RPMI7951 (cell line): ENCODE measurements at regions not wholly inside any gene's neighbourhood (a gene's known extent, or its start where the extent isn't known, plus 50 kb on each side); places are given as distances from the start of the nearest gene placed in this dataset.

ENCODE experiments used
- DNase-seq: peaks from one replicate; pipeline ENCODE4 v3.0.0-alpha.2; 2012; ENCODE audit warnings: low read depth

GRCh38 chr4:19910861-19911525 lies 340.7 kb upstream of the SLIT2 start:
- DNase-seq = no peak

GRCh38 chr4:19905024-19905423 lies 346.7 kb upstream of the SLIT2 start:
- DNase-seq = no peak

GRCh38 chr4:19888587-19888986 lies 363.1 kb upstream of the SLIT2 start:
- no peak for DNase-seq

- no peak for DNase-seq
Measured at GRCh38 chr4:19883841-19884240, 367.9 kb upstream of the SLIT2 start.

- peak; percentile 10 for DNase-seq
Measured at GRCh38 chr4:19880206-19880605, 371.5 kb upstream of the SLIT2 start.

- DNase-seq = peak; percentile 18
Measured at GRCh38 chr4:19879330-19879729, 372.4 kb upstream of the SLIT2 start.

- DNase-seq = no peak
Measured at GRCh38 chr4:19857991-19858390, 393.7 kb upstream of the SLIT2 start.

- DNase-seq = peak; percentile 11
Measured at GRCh38 chr4:19857380-19857779, 394.3 kb upstream of the SLIT2 start.

GRCh38 chr4:19850909-19851308 lies 400.8 kb upstream of the SLIT2 start:
- DNase-seq = peak; percentile 90

GRCh38 chr4:19844446-19844845 lies 407.3 kb upstream of the SLIT2 start:
- DNase-seq = peak; percentile 59

- DNase-seq = no peak
Measured at GRCh38 chr4:19842471-19842870, 409.2 kb upstream of the SLIT2 start.

- no peak for DNase-seq
Measured at GRCh38 chr4:19838858-19839257, 412.8 kb upstream of the SLIT2 start.

- no peak for DNase-seq
Measured at GRCh38 chr4:19835429-19835828, 416.3 kb upstream of the SLIT2 start.

GRCh38 chr4:19832411-19832810 lies 419.3 kb upstream of the SLIT2 start:
- no peak for DNase-seq

- peak; percentile 27 for DNase-seq
Measured at GRCh38 chr4:19831644-19832285, 419.9 kb upstream of the SLIT2 start.

- no peak for DNase-seq
Measured at GRCh38 chr4:19829101-19829500, 422.6 kb upstream of the SLIT2 start.

GRCh38 chr4:19823781-19824180 lies 427.9 kb upstream of the SLIT2 start:
- no peak for DNase-seq

- DNase-seq = no peak
Measured at GRCh38 chr4:19819737-19820136, 432.0 kb upstream of the SLIT2 start.

- peak; percentile 16 for DNase-seq
Measured at GRCh38 chr4:19809989-19810388, 441.7 kb upstream of the SLIT2 start.

GRCh38 chr4:19807505-19807904 lies 444.2 kb upstream of the SLIT2 start:
- peak; percentile 50 for DNase-seq

- DNase-seq = no peak
Measured at GRCh38 chr4:19806865-19807264, 444.8 kb upstream of the SLIT2 start.

GRCh38 chr4:19803406-19803805 lies 448.3 kb upstream of the SLIT2 start:
- peak; percentile 34 for DNase-seq

GRCh38 chr4:19793831-19794230 lies 457.9 kb upstream of the SLIT2 start:
- no peak for DNase-seq
